ENCODE measurements at regions not wholly inside any gene's neighbourhood (a gene's known extent, or its start where the extent isn't known, plus 50 kb on each side); places are given as distances from the start of the nearest gene placed in this dataset.

GRCh38 chr3:146325170-146325569 lies 74.3 kb upstream of the PLSCR4 start:
- TF ChIP-seq CTCF (IDR thresholded peaks at IDR 0.05; ENCODE audit: low read length), result no peak
- no peak for TF ChIP-seq EZH2 (IDR thresholded peaks at IDR 0.05; ENCODE audit: borderline replicate concordance, low read length)
